Activated B cell treated with CpG ODN at 0.5 μM for 24 hours (primary cell): ENCODE measurements at regions not wholly inside any gene's neighbourhood (a gene's known extent, or its start where the extent isn't known, plus 50 kb on each side); places are given as distances from the start of the nearest gene placed in this dataset.

Experiments
- ATAC-seq: fragments of 200-7000 bp; cut with Tn5 transposase; one replicate; pipeline ENCODE4 v1.10.0; 2021; ENCODE audit warnings: low read depth, mild to moderate bottlenecking, moderate library complexity
- CTCF ChIA-PET: fragments of 350-600 bp; sonication (Branson Sonifier 250); formaldehyde crosslinking; loops from one replicate; lab custom pipeline; 2021; ENCODE audit warnings: antibody characterized with exemption; lab: Charles Lee
- POLR2A ChIA-PET: fragments of 350-600 bp; sonication (Branson Sonifier 250); formaldehyde crosslinking; loops from one replicate; lab custom pipeline; 2021; ENCODE audit warnings: antibody characterized with exemption; lab: Charles Lee
- DNase-seq: peaks from one replicate; pipeline ENCODE4 v3.0.0; 2022
- H3K27ac Mint-ChIP-seq: one replicate; pipeline ENCODE4 v1.8.0; 2020; ENCODE audit warnings: mixed read lengths
- H3K27me3 Mint-ChIP-seq: one replicate; pipeline ENCODE4 v1.8.0; 2021; ENCODE audit warnings: mixed read lengths
- H3K36me3 Mint-ChIP-seq: one replicate; pipeline ENCODE4 v1.8.0; 2021; ENCODE audit warnings: low read depth, mixed read lengths
- H3K4me1 Mint-ChIP-seq: one replicate; pipeline ENCODE4 v1.8.0; 2021; ENCODE audit warnings: mixed read lengths
- H3K4me3 Mint-ChIP-seq: one replicate; pipeline ENCODE4 v1.8.0; 2020; ENCODE audit warnings: mild to moderate bottlenecking, mixed read lengths
- H3K9me3 Mint-ChIP-seq: one replicate; pipeline ENCODE4 v1.8.0; 2020; ENCODE audit warnings: mixed read lengths
- intact Hi-C: fragments of 100-400 bp; cut with micrococcal nuclease; formaldehyde crosslinking; loops from one replicate; pipeline ENCODE4 v1.15.1; 2024
- TF ChIP-seq, protein P1 (sequence below): fragments of 200-600 bp; IDR thresholded peaks from one replicate; pipeline ENCODE4 v1.8.0; 2022; ENCODE audit warnings: antibody characterized with exemption, mild to moderate bottlenecking

DNA sequence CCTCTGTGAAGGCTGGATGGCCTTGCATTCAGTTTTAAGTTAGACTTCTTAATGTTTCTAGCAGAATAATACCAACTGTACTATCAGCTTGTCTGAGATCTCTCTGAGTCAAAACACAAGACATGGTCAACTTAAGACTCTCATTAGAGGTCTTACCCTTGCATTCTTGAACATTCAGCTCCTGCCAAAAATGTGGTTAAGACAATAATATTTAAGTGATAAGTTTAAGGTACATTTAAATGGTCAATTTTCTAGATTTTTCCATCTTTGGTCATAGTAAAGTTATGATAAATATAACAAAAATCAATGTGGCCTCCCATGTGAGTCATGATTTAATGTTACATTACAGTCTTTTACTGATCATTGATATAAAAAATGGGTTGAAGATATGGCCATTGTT lies 75.0 kb downstream of the NR2F1 start:
- TF ChIP-seq, protein P1, sequence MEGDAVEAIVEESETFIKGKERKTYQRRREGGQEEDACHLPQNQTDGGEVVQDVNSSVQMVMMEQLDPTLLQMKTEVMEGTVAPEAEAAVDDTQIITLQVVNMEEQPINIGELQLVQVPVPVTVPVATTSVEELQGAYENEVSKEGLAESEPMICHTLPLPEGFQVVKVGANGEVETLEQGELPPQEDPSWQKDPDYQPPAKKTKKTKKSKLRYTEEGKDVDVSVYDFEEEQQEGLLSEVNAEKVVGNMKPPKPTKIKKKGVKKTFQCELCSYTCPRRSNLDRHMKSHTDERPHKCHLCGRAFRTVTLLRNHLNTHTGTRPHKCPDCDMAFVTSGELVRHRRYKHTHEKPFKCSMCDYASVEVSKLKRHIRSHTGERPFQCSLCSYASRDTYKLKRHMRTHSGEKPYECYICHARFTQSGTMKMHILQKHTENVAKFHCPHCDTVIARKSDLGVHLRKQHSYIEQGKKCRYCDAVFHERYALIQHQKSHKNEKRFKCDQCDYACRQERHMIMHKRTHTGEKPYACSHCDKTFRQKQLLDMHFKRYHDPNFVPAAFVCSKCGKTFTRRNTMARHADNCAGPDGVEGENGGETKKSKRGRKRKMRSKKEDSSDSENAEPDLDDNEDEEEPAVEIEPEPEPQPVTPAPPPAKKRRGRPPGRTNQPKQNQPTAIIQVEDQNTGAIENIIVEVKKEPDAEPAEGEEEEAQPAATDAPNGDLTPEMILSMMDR: no peak
- POLR2A ChIA-PET: no interaction called here
- no peak overlapping the region for H3K4me3 Mint-ChIP-seq
- intact Hi-C loops: no loop called here
- DNase-seq: no peak
- peaks cover 4% of the 10 kb centered on the region for H3K36me3 Mint-ChIP-seq
- no peaks in the 10 kb centered on the region for H3K4me1 Mint-ChIP-seq
- no peak overlapping the region for H3K27ac Mint-ChIP-seq
- H3K27me3 Mint-ChIP-seq: no peaks in the 10 kb centered on the region
- ATAC-seq: no peak
- H3K9me3 Mint-ChIP-seq: no peaks in the 10 kb centered on the region
- CTCF ChIA-PET: no interaction called here

DNA sequence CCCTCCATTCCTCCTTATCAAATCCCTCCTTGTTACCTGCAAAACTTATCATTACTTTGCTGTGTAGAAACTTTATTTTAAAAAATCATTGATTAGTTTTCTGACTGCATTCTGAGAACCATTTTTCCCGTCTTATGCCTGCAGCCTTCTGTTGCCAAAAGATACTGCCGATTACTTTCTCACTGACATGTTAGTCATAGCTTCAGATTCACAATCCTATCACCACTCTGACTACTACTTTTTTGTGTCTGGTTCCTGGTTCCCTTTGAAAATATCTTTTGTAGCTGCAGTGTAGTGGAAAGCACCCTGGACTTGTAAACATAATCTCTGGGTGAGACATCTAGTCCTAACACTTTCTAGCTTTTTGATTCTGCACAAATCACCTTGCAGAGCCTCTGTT lies 71.7 kb downstream of the NR2F1 start:
- TF ChIP-seq, protein P1: no peak
- peaks cover 2% of the 10 kb centered on the region for H3K9me3 Mint-ChIP-seq
- H3K27me3 Mint-ChIP-seq: no peaks in the 10 kb centered on the region
- H3K27ac Mint-ChIP-seq: no peak overlapping the region
- H3K4me3 Mint-ChIP-seq: no peak overlapping the region
- ATAC-seq (no peak), DNase-seq (no peak)
- CTCF ChIA-PET: no interaction called here
- peaks cover 2% of the 10 kb centered on the region for H3K36me3 Mint-ChIP-seq
- intact Hi-C loops: no loop called here
- H3K4me1 Mint-ChIP-seq: peaks cover 12% of the 10 kb centered on the region
- POLR2A ChIA-PET: no interaction called here

DNA sequence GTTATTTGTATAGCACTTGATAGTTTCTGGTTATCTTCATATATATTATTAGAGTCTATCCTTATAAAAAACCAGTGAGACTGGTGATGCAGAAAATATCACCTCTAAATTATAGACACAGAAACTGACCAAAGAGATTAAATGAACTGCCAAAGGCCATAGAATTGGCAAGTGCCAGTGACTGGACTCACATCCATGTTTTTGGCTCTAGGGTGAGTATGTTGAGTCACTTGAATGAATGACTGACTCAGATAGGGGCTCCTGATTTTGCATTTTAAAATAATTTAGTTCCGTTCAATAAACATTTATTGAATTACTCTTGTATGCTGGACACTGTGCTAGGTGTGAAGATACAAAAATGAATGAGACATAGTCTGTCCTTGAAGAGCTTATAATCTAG lies 70.7 kb downstream of the NR2F1 start:
- ATAC-seq (no peak), DNase-seq (no peak)
- intact Hi-C loops: no loop called here
- Mint-ChIP-seq H3K36me3 (peaks cover 2% of the 10 kb centered on the region), H3K27me3 (no peaks in the 10 kb centered on the region), H3K27ac (no peak overlapping the region), H3K4me1 (peaks cover 13% of the 10 kb centered on the region), H3K4me3 (no peak overlapping the region), H3K9me3 (peaks cover 2% of the 10 kb centered on the region)
- TF ChIP-seq, protein P1: no peak
- ChIA-PET CTCF (no interaction called here), POLR2A (no interaction called here)

DNA sequence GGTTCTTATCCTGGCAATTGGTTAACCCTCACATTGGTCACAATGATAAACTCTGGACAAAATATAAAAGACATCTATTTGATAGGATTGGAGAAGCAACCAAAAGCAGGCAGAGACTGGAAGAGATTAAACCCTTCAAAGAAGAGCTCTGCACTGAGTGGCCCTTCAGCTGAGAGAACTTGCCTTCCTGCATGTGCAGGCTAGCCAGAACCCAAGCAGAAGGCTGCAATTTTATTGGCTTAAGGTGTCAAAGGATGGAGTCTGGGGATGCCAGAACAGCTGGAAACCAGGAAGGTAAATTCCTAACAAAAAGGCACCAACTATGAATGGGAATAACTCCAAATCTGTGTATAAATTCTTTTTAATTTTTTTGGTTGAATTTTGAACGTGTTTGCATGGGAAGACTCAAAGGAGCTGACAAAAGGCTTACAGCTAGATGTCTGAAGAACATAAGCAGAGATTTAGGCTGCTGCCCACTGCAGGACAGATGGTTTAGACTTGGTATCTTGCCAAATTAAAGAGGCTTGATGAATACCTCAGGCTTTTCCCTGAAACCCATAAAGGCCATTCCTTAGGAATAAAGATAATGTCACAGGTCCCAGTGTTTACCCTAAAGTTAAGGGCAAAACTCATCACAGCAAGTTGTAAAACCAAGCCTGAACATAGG lies 66.3 kb downstream of the NR2F1 start:
- POLR2A ChIA-PET: no interaction called here
- DNase-seq (no peak), ATAC-seq (no peak)
- Mint-ChIP-seq H3K4me1 (peaks cover 13% of the 10 kb centered on the region), H3K9me3 (peaks cover 2% of the 10 kb centered on the region), H3K4me3 (no peak overlapping the region), H3K36me3 (peaks cover 2% of the 10 kb centered on the region), H3K27ac (no peak overlapping the region), H3K27me3 (no peaks in the 10 kb centered on the region)
- TF ChIP-seq, protein P1: no peak
- intact Hi-C loops: no loop called here
- CTCF ChIA-PET: no interaction called here

DNA sequence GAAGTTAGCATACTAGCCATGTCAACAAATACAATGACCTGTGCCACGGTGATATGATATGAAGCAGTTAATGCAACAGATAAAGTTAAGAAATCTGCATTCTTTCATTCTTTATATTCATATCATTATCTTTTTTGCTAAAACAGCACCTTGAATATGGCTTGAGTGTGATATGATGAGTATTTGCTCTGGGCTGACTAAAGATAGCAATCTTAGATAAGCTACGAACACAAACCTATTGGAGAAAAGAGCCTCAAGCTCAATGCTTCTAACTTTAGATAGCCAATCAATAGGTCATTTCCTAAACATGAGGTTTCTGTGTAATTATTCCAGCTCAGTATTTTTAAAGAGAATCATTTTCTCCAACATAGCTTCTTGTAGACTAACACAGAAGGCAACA lies 61.7 kb downstream of the NR2F1 start:
- TF ChIP-seq, protein P1: no peak
- Mint-ChIP-seq H3K4me1 (peaks cover 2% of the 10 kb centered on the region), H3K36me3 (no peaks in the 10 kb centered on the region), H3K27ac (no peak overlapping the region), H3K9me3 (no peaks in the 10 kb centered on the region), H3K27me3 (no peaks in the 10 kb centered on the region), H3K4me3 (no peak overlapping the region)
- DNase-seq (no peak), ATAC-seq (no peak)
- ChIA-PET POLR2A (no interaction called here), CTCF (no interaction called here)
- intact Hi-C loops: no loop called here
